ENCODE measurements at regions not wholly inside any gene's neighbourhood (a gene's known extent, or its start where the extent isn't known, plus 50 kb on each side); places are given as distances from the start of the nearest gene placed in this dataset.

GRCh38 chr20:11207749-11208502, 534.1 kb upstream of the JAG1 start:
- Histone ChIP-seq H3K9ac (ENCODE audit: low read depth in 1 of 3, low read length in 3 of 3) (no peak overlapping the region), H3K36me3 (ENCODE audit: control insufficient read depth in 3 of 3, insufficient read depth in 3 of 3, low read length in 3 of 3) (no peaks in the 10 kb centered on the region), H3K27ac (ENCODE audit: low read depth, low read length) (no peak overlapping the region)

GRCh38 chr20:11210611-11211010, 536.8 kb upstream of the JAG1 start:
- H3K27me3 ChIP-seq (ENCODE audit: control insufficient read depth in 3 of 3, insufficient read depth in 3 of 3, low read length in 3 of 3), result no peaks in the 10 kb centered on the region
- H3K9me3 ChIP-seq (ENCODE audit: control insufficient read depth in 3 of 3, low read length in 3 of 3), result no peaks in the 10 kb centered on the region
- no peak overlapping the region for H3K9ac ChIP-seq (ENCODE audit: low read depth in 1 of 3, low read length in 3 of 3)
- no peak overlapping the region for H3K27ac ChIP-seq (ENCODE audit: low read depth, low read length)
- H3K36me3 ChIP-seq (ENCODE audit: control insufficient read depth in 3 of 3, insufficient read depth in 3 of 3, low read length in 3 of 3), result no peaks in the 10 kb centered on the region
- no peak overlapping the region for H3K4me3 ChIP-seq (ENCODE audit: low read length in 3 of 3)
- peaks cover 0 to 3% (median 0%) of the 10 kb centered on the region in 3 donors for H3K4me1 ChIP-seq (ENCODE audit: control insufficient read depth in 3 of 3, insufficient read depth in 3 of 3, low read length in 3 of 3)

More at GRCh38 chr20:11207749-11208502, 534.1 kb upstream of the JAG1 start:
- H3K27me3 ChIP-seq (ENCODE audit: control insufficient read depth in 3 of 3, insufficient read depth in 3 of 3, low read length in 3 of 3), result no peaks in the 10 kb centered on the region
- H3K9me3 ChIP-seq (ENCODE audit: control insufficient read depth in 3 of 3, low read length in 3 of 3), result no peaks in the 10 kb centered on the region
- no peak overlapping the region for H3K4me3 ChIP-seq (ENCODE audit: low read length in 3 of 3)
- H3K4me1 ChIP-seq (ENCODE audit: control insufficient read depth in 3 of 3, insufficient read depth in 3 of 3, low read length in 3 of 3), result peaks cover 0 to 9% (median 0%) of the 10 kb centered on the region in 3 donors

GRCh38 chr20:11212272-11212671, 538.5 kb upstream of the JAG1 start:
- Histone ChIP-seq H3K27ac (ENCODE audit: low read depth, low read length) (no peak overlapping the region), H3K36me3 (ENCODE audit: control insufficient read depth in 3 of 3, insufficient read depth in 3 of 3, low read length in 3 of 3) (no peaks in the 10 kb centered on the region), H3K4me3 (ENCODE audit: low read length in 3 of 3) (no peak overlapping the region), H3K9me3 (ENCODE audit: control insufficient read depth in 3 of 3, low read length in 3 of 3) (no peaks in the 10 kb centered on the region), H3K9ac (ENCODE audit: low read depth in 1 of 3, low read length in 3 of 3) (no peak overlapping the region), H3K4me1 (ENCODE audit: control insufficient read depth in 3 of 3, insufficient read depth in 3 of 3, low read length in 3 of 3) (no peaks in the 10 kb centered on the region), H3K27me3 (ENCODE audit: control insufficient read depth in 3 of 3, insufficient read depth in 3 of 3, low read length in 3 of 3) (no peaks in the 10 kb centered on the region)

- H3K27ac ChIP-seq (ENCODE audit: low read depth, low read length), result no peak overlapping the region
- H3K27me3 ChIP-seq (ENCODE audit: control insufficient read depth in 3 of 3, insufficient read depth in 3 of 3, low read length in 3 of 3), result no peaks in the 10 kb centered on the region
- no peaks in the 10 kb centered on the region for H3K36me3 ChIP-seq (ENCODE audit: control insufficient read depth in 3 of 3, insufficient read depth in 3 of 3, low read length in 3 of 3)
- no peak overlapping the region for H3K9ac ChIP-seq (ENCODE audit: low read depth in 1 of 3, low read length in 3 of 3)
- no peaks in the 10 kb centered on the region for H3K4me1 ChIP-seq (ENCODE audit: control insufficient read depth in 3 of 3, insufficient read depth in 3 of 3, low read length in 3 of 3)
- no peak overlapping the region for H3K4me3 ChIP-seq (ENCODE audit: low read length in 3 of 3)
- H3K9me3 ChIP-seq (ENCODE audit: control insufficient read depth in 3 of 3, low read length in 3 of 3), result no peaks in the 10 kb centered on the region
Measured at GRCh38 chr20:11212902-11213301, 539.1 kb upstream of the JAG1 start.

- Histone ChIP-seq H3K27ac (ENCODE audit: low read depth, low read length) (no peak overlapping the region), H3K27me3 (ENCODE audit: control insufficient read depth in 3 of 3, insufficient read depth in 3 of 3, low read length in 3 of 3) (no peaks in the 10 kb centered on the region), H3K9ac (ENCODE audit: low read depth in 1 of 3, low read length in 3 of 3) (no peak overlapping the region), H3K9me3 (ENCODE audit: control insufficient read depth in 3 of 3, low read length in 3 of 3) (no peaks in the 10 kb centered on the region), H3K4me1 (ENCODE audit: control insufficient read depth in 3 of 3, insufficient read depth in 3 of 3, low read length in 3 of 3) (peaks cover 0 to 3% (median 0%) of the 10 kb centered on the region in 3 donors), H3K36me3 (ENCODE audit: control insufficient read depth in 3 of 3, insufficient read depth in 3 of 3, low read length in 3 of 3) (no peaks in the 10 kb centered on the region), H3K4me3 (ENCODE audit: low read length in 3 of 3) (no peak overlapping the region)
Measured at GRCh38 chr20:11214256-11214840, 540.5 kb upstream of the JAG1 start.

GRCh38 chr20:11216451-11217314, 542.9 kb upstream of the JAG1 start:
- no peaks in the 10 kb centered on the region for H3K36me3 ChIP-seq (ENCODE audit: control insufficient read depth in 3 of 3, insufficient read depth in 3 of 3, low read length in 3 of 3)
- no peaks in the 10 kb centered on the region for H3K9me3 ChIP-seq (ENCODE audit: control insufficient read depth in 3 of 3, low read length in 3 of 3)
- H3K9ac ChIP-seq (ENCODE audit: low read depth in 1 of 3, low read length in 3 of 3), result no peak overlapping the region
- H3K4me1 ChIP-seq (ENCODE audit: control insufficient read depth in 3 of 3, insufficient read depth in 3 of 3, low read length in 3 of 3), result peaks cover 0 to 3% (median 0%) of the 10 kb centered on the region in 3 donors
- H3K27ac ChIP-seq (ENCODE audit: low read depth, low read length), result no peak overlapping the region
- no peaks in the 10 kb centered on the region for H3K27me3 ChIP-seq (ENCODE audit: control insufficient read depth in 3 of 3, insufficient read depth in 3 of 3, low read length in 3 of 3)
- H3K4me3 ChIP-seq (ENCODE audit: low read length in 3 of 3), result no peak overlapping the region

- Histone ChIP-seq H3K27me3 (ENCODE audit: control insufficient read depth in 3 of 3, insufficient read depth in 3 of 3, low read length in 3 of 3) (no peaks in the 10 kb centered on the region), H3K36me3 (ENCODE audit: control insufficient read depth in 3 of 3, insufficient read depth in 3 of 3, low read length in 3 of 3) (no peaks in the 10 kb centered on the region), H3K27ac (ENCODE audit: low read depth, low read length) (no peak overlapping the region), H3K4me1 (ENCODE audit: control insufficient read depth in 3 of 3, insufficient read depth in 3 of 3, low read length in 3 of 3) (peaks cover 0 to 3% (median 0%) of the 10 kb centered on the region in 3 donors), H3K9ac (ENCODE audit: low read depth in 1 of 3, low read length in 3 of 3) (no peak overlapping the region), H3K4me3 (ENCODE audit: low read length in 3 of 3) (no peak overlapping the region), H3K9me3 (ENCODE audit: control insufficient read depth in 3 of 3, low read length in 3 of 3) (no peaks in the 10 kb centered on the region)
Measured at GRCh38 chr20:11217326-11218172, 543.8 kb upstream of the JAG1 start.

- no peaks in the 10 kb centered on the region for H3K36me3 ChIP-seq (ENCODE audit: control insufficient read depth in 3 of 3, insufficient read depth in 3 of 3, low read length in 3 of 3)
- H3K9ac ChIP-seq (ENCODE audit: low read depth in 1 of 3, low read length in 3 of 3), result no peak overlapping the region
- H3K27me3 ChIP-seq (ENCODE audit: control insufficient read depth in 3 of 3, insufficient read depth in 3 of 3, low read length in 3 of 3), result no peaks in the 10 kb centered on the region
- H3K27ac ChIP-seq (ENCODE audit: low read depth, low read length), result no peak overlapping the region
- peaks cover 0 to 3% (median 0%) of the 10 kb centered on the region in 3 donors for H3K4me1 ChIP-seq (ENCODE audit: control insufficient read depth in 3 of 3, insufficient read depth in 3 of 3, low read length in 3 of 3)
- no peak overlapping the region for H3K4me3 ChIP-seq (ENCODE audit: low read length in 3 of 3)
- H3K9me3 ChIP-seq (ENCODE audit: control insufficient read depth in 3 of 3, low read length in 3 of 3), result no peaks in the 10 kb centered on the region
Measured at GRCh38 chr20:11218173-11218680, 544.4 kb upstream of the JAG1 start.

GRCh38 chr20:11219192-11219591, 545.4 kb upstream of the JAG1 start:
- no peaks in the 10 kb centered on the region for H3K36me3 ChIP-seq (ENCODE audit: control insufficient read depth in 3 of 3, insufficient read depth in 3 of 3, low read length in 3 of 3)
- H3K9ac ChIP-seq (ENCODE audit: low read depth in 1 of 3, low read length in 3 of 3), result no peak overlapping the region
- no peaks in the 10 kb centered on the region for H3K9me3 ChIP-seq (ENCODE audit: control insufficient read depth in 3 of 3, low read length in 3 of 3)
- peaks cover 0 to 3% (median 0%) of the 10 kb centered on the region in 3 donors for H3K4me1 ChIP-seq (ENCODE audit: control insufficient read depth in 3 of 3, insufficient read depth in 3 of 3, low read length in 3 of 3)
- no peak overlapping the region for H3K27ac ChIP-seq (ENCODE audit: low read depth, low read length)
- no peaks in the 10 kb centered on the region for H3K27me3 ChIP-seq (ENCODE audit: control insufficient read depth in 3 of 3, insufficient read depth in 3 of 3, low read length in 3 of 3)
- H3K4me3 ChIP-seq (ENCODE audit: low read length in 3 of 3), result no peak overlapping the region

All from skeletal muscle tissue (tissue), 3 donors.